ENCODE measurements at regions not wholly inside any gene's neighbourhood (a gene's known extent, or its start where the extent isn't known, plus 50 kb on each side); places are given as distances from the start of the nearest gene placed in this dataset.

DNA sequence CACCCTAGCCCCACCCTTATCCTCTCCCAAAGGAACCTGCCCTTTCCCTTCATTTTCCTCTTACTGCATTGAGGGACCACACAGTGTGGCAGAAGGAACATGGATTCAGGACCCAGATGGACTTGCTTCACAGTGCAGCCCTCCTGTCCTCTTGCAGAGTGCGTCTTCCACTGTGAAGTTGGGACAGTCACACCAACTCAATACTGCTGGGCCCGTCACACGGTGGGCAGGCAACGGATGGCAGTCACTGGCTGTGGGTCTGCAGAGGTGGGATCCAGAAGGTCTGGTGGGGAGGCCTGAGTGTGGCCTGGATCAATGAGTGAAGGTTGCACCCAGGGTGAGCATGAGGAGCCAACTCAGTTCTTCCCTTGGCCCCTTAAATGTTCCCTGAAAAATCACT is 129.9 kb upstream of the B3GAT1 start:
- H3K79me2 ChIP-seq (ENCODE audit: insufficient read depth, low read length) = no peaks in the 10 kb centered on the region
- no peak overlapping the region for H2BK5ac ChIP-seq (ENCODE audit: insufficient read length, low read length)
- H4K20me1 ChIP-seq (ENCODE audit: control insufficient read depth, insufficient read depth, insufficient read length) = no peaks in the 10 kb centered on the region
- no CpG with 5 or more reads among the region's 4 CpGs for WGBS (ENCODE audit: extremely low coverage, insufficient read length, low lambda C conversion rate)
- no peak overlapping the region for H2AK5ac ChIP-seq (ENCODE audit: insufficient read length, low read length)
- no peak overlapping the region for H4K5ac ChIP-seq (ENCODE audit: insufficient read length, low read depth, low read length)
- no peak overlapping the region for H3T11ph ChIP-seq (ENCODE audit: low read length)
- H3K4ac ChIP-seq (ENCODE audit: low read depth, low read length) = no peak overlapping the region
- no peak overlapping the region for H2BK20ac ChIP-seq (ENCODE audit: low read depth, low read length, poor library complexity, severe bottlenecking)
- H3K18ac ChIP-seq (ENCODE audit: insufficient read length, low read depth, low read length) = no peak overlapping the region
- H3K27me3 ChIP-seq (ENCODE audit: insufficient read depth, low read length) = no peaks in the 10 kb centered on the region; the same call in 1 of the 2 replicates
- no peak overlapping the region for H4K91ac ChIP-seq (ENCODE audit: insufficient read length, low read depth, low read length)
- Mint-ChIP-seq H3K27me3 (ENCODE audit: low read depth) (peaks cover 11% of the 10 kb centered on the region), H3K9me3 (peaks cover 3 to 6% of the 10 kb centered on the region in 2 experiments; a peak in 4 of 5 replicates), H3K36me3 (ENCODE audit: insufficient read depth in 1 of 3, low read depth in 3 of 3) (peaks cover 0 to 3% (median 3%) of the 10 kb centered on the region in 3 experiments; a peak in 3 of 7 replicates), H3K27ac (no peak overlapping the region), H3K4me3 (no peak overlapping the region), H3K4me1 (peaks cover 22 to 24% of the 10 kb centered on the region in 2 experiments)
- H3K14ac ChIP-seq (ENCODE audit: insufficient read depth, low read length) = no peak overlapping the region; the same call in 1 of the 2 replicates
- no peak overlapping the region for H2AFZ ChIP-seq (ENCODE audit: low read length)
- no peak overlapping the region for H2BK12ac ChIP-seq (ENCODE audit: insufficient read length, low read depth, low read length)
- H3K4me2 ChIP-seq (ENCODE audit: insufficient read depth, insufficient read length, low read length) = no peak overlapping the region
- no peak overlapping the region for H3K56ac ChIP-seq (ENCODE audit: insufficient read length, low read depth, low read length)
- H3K9me3 ChIP-seq (ENCODE audit: control insufficient read depth, low read depth, low read length) = no peaks in the 10 kb centered on the region
- no peaks in the 10 kb centered on the region for H3K79me1 ChIP-seq (ENCODE audit: insufficient read depth, low read depth, low read length, poor library complexity, severe bottlenecking)
- H4K8ac ChIP-seq (replicated peaks; ENCODE audit: insufficient read length, low read depth, low read length) = no peak overlapping the region
- no peak overlapping the region for H3K27ac ChIP-seq (ENCODE audit: insufficient read length, low read depth, low read length)
- no peak overlapping the region for H3K23ac ChIP-seq (ENCODE audit: insufficient read length, low read depth, low read length)
- no peak overlapping the region for H3K9ac ChIP-seq (ENCODE audit: extremely low read depth, insufficient read length, low read length)
- no peaks in the 10 kb centered on the region; the same call in 1 of the 2 replicates for H3K4me1 ChIP-seq (ENCODE audit: insufficient read depth, low read length)
- H3K23me2 ChIP-seq (ENCODE audit: insufficient read length, low read depth, low read length, poor library complexity, severe bottlenecking) = no peaks in the 10 kb centered on the region
- no peak for DNase-seq
- H2BK15ac ChIP-seq (ENCODE audit: low read depth, low read length) = no peak overlapping the region
- no peak overlapping the region for H2BK120ac ChIP-seq (ENCODE audit: low read depth, low read length, poor library complexity, severe bottlenecking)
- TF ChIP-seq, protein P1, sequence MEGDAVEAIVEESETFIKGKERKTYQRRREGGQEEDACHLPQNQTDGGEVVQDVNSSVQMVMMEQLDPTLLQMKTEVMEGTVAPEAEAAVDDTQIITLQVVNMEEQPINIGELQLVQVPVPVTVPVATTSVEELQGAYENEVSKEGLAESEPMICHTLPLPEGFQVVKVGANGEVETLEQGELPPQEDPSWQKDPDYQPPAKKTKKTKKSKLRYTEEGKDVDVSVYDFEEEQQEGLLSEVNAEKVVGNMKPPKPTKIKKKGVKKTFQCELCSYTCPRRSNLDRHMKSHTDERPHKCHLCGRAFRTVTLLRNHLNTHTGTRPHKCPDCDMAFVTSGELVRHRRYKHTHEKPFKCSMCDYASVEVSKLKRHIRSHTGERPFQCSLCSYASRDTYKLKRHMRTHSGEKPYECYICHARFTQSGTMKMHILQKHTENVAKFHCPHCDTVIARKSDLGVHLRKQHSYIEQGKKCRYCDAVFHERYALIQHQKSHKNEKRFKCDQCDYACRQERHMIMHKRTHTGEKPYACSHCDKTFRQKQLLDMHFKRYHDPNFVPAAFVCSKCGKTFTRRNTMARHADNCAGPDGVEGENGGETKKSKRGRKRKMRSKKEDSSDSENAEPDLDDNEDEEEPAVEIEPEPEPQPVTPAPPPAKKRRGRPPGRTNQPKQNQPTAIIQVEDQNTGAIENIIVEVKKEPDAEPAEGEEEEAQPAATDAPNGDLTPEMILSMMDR (conservative IDR thresholded peaks at IDR 0.05) = no peak
